Muscle layer of colon (tissue), 2 donors: ENCODE measurements at regions not wholly inside any gene's neighbourhood (a gene's known extent, or its start where the extent isn't known, plus 50 kb on each side); places are given as distances from the start of the nearest gene placed in this dataset.
A peak's percentile ranks its signal among the peaks of the same experiment; 100 is the strongest.
"Not testable (repeated sequence)": the region's sequence is repeated elsewhere in the genome, so short reads cannot be mapped to it uniquely, and the experiment has no call there.

Source experiments
- H3K27ac ChIP-seq: one replicate; pipeline ENCODE4 v1.7.0; 2013; ENCODE audit warnings: low read depth, mild to moderate bottlenecking, low read length, moderate library complexity
- H3K27me3 ChIP-seq, 2 donors: one replicate each; pipeline ENCODE4 v1.7.0; 2013; ENCODE audit warnings: low read length in 2 of 2, mild to moderate bottlenecking in 2 of 2; ENCODE audit not compliant: insufficient read depth in 2 of 2, control insufficient read depth in 1 of 2
- H3K36me3 ChIP-seq: one replicate; pipeline ENCODE4 v1.7.0; 2013; ENCODE audit warnings: mild to moderate bottlenecking, low read length; ENCODE audit not compliant: insufficient read depth
- H3K4me1 ChIP-seq: one replicate; pipeline ENCODE4 v1.7.0; 2013; ENCODE audit warnings: mild to moderate bottlenecking, low read length; ENCODE audit not compliant: insufficient read depth
- H3K4me3 ChIP-seq, 2 donors: one replicate each; pipeline ENCODE4 v1.7.0; 2013; ENCODE audit warnings: low read length in 2 of 2, low read depth in 1 of 2, mild to moderate bottlenecking in 1 of 2, moderate library complexity in 1 of 2
- H3K9ac ChIP-seq: one replicate; pipeline ENCODE4 v1.7.0; 2013; ENCODE audit warnings: low read length
- H3K9me3 ChIP-seq: one replicate; pipeline ENCODE4 v1.7.0; 2013; ENCODE audit warnings: mild to moderate bottlenecking, low read length
- donor health status: abdominal sarcoma.
- donor health status: Adenocarcinoma of cecum.

- Histone ChIP-seq H3K9me3 (no peaks in the 10 kb centered on the region), H3K9ac (no peak overlapping the region), H3K27me3 (no peaks in the 10 kb centered on the region), H3K4me3 (no peak overlapping the region), H3K27ac (no peak overlapping the region), H3K36me3 (no peaks in the 10 kb centered on the region), H3K4me1 (peaks cover 23% of the 10 kb centered on the region)
These were observed 165.1 kb upstream of the SLC24A3 start for GRCh38 chr20:19047040-19047950.

DNA sequence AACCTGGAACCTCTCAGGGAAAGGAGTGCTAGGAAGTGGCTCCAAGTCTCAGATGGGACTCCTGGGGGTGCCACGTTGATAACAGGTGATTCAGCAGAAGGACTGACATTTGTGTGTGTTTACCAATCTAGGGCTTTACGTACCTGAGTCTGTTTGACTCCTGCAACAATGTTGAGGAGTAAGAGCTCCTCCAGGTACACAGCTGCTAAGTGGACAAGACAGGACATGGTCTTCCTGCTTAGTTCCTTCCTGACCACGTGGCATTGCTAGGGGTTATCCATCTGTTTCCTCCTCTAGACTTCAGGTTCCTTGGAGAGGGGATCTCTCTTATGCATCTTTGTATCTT, 164.5 kb upstream of the SLC24A3 start:
- H3K9ac ChIP-seq, result no peak overlapping the region

DNA sequence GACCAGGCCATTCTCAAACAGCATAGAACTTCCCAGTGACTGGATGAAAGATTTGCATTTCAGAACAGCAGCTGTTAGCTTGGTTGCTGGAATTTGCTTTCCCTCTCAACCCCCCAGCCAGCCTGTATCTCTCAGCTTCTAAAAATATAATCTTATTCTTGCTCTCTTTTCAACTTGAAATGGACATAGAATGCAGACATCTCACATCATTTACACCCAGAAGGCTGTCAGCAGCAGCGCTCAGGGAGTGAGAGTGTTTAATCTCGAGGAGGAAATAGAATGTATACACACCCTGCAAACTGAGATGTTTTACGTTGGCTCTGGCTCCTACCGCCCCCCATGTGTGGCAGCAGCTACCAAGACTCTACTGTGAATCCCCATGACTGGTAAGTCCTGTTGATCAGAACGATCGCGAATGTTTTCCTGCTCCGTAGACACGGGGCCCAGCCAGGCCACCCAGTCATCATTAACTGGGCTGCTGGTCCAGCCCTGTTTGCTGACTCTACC, 163.4 kb upstream of the SLC24A3 start:
- Histone ChIP-seq H3K9me3 (no peaks in the 10 kb centered on the region), H3K4me1 (peaks cover 23% of the 10 kb centered on the region), H3K4me3 (peak overlapping the region in 1 of 2 donors; percentile 39)

More for the DNA sequence above, 164.5 kb upstream of the SLC24A3 start:
- H3K27ac ChIP-seq, result no peak overlapping the region
- peaks cover 23% of the 10 kb centered on the region for H3K4me1 ChIP-seq
- H3K27me3 ChIP-seq, result no peaks in the 10 kb centered on the region
- no peaks in the 10 kb centered on the region for H3K36me3 ChIP-seq
- no peak overlapping the region for H3K4me3 ChIP-seq
- H3K9me3 ChIP-seq, result no peaks in the 10 kb centered on the region

DNA sequence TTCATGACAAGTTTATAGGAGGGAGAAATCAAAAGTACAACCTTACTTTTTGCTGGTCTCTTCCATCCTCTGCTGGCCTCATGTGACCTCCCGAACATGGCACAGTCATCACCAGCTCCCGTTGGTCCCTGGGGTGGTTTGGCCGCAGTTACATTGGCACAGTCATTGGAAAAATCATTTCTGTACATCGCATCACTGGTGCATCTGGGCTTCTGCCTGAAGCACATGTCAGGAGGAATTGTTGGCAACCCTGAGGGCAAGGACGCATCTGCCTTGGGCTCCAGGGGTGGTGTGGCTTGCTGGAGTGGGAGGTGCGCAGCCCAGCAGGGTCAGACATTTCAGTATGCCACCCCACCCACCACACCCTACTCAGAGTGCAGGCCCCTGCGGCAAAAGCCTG, 162.9 kb upstream of the SLC24A3 start:
- Histone ChIP-seq H3K27me3 (no peaks in the 10 kb centered on the region), H3K9me3 (no peaks in the 10 kb centered on the region), H3K4me3 (peak overlapping the region in 1 of 2 donors; percentile 39), H3K36me3 (no peaks in the 10 kb centered on the region), H3K9ac (peak overlapping the region; percentile 10), H3K4me1 (peaks cover 23% of the 10 kb centered on the region), H3K27ac (peak overlapping the region; percentile 42)

More for the DNA sequence above, 163.4 kb upstream of the SLC24A3 start:
- Histone ChIP-seq H3K27ac (peak overlapping the region; percentile 74), H3K36me3 (no peaks in the 10 kb centered on the region), H3K27me3 (no peaks in the 10 kb centered on the region), H3K9ac (peak overlapping the region; percentile 10)

DNA sequence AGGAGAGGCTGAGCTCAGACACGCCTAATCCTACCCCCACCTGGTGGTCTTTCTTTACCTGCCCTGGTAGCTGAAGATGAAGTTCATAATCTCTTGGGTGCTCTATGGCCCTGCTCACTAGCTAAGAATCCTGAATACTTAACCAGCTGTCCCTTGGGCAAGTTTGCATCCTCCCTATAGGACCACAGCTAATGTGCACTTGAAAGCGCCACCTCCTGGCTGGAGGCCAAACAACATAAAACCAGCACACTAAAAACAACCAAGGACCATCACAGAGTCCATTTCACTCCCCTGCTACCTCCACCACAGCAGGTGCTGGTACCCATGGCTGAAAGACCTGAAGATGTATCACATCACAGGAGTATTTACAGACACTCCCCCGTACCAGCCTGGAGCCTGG, 155.5 kb upstream of the SLC24A3 start:
- no peaks in the 10 kb centered on the region for H3K9me3 ChIP-seq
- H3K4me1 ChIP-seq, result no peaks in the 10 kb centered on the region
- no peak overlapping the region for H3K27ac ChIP-seq
- H3K4me3 ChIP-seq, result no peak overlapping the region
- H3K9ac ChIP-seq, result no peak overlapping the region
- no peaks in the 10 kb centered on the region for H3K36me3 ChIP-seq
- H3K27me3 ChIP-seq, result no peaks in the 10 kb centered on the region

- not testable (repeated sequence) for H3K9ac ChIP-seq, H3K27ac ChIP-seq, H3K27me3 ChIP-seq, H3K4me1 ChIP-seq, H3K36me3 ChIP-seq, H3K4me3 ChIP-seq, H3K9me3 ChIP-seq
These were observed 147.7 kb upstream of the SLC24A3 start for GRCh38 chr20:19064788-19065187.

GRCh38 chr20:19067986-19068385, 144.5 kb upstream of the SLC24A3 start:
- Histone ChIP-seq H3K27me3 (no peaks in the 10 kb centered on the region), H3K4me3 (no peak overlapping the region), H3K4me1 (no peaks in the 10 kb centered on the region), H3K9ac (no peak overlapping the region), H3K27ac (no peak overlapping the region), H3K36me3 (no peaks in the 10 kb centered on the region), H3K9me3 (no peaks in the 10 kb centered on the region)

DNA sequence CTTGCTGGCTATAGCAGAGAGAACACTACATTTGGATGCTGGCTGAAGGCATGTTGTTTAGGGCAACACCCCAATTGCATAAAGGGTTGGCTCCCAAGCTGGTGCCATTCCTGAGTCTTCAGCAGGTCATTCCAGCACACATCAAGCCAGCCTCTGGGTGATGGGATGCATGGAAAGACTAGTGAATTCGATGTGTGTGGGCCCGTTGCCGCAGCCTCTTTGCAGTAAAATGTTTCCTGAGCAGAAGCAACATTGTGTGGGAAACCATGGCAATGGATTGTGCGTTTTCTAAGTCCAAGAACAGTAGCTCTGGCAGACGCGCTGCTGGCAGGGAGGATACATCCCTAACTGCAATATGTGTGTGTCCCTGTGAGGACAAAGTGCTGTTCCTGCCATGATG, 142.4 kb upstream of the SLC24A3 start:
- H3K36me3 ChIP-seq, result no peaks in the 10 kb centered on the region
- no peaks in the 10 kb centered on the region for H3K27me3 ChIP-seq
- no peak overlapping the region for H3K9ac ChIP-seq
- H3K9me3 ChIP-seq, result no peaks in the 10 kb centered on the region
- no peak overlapping the region for H3K4me3 ChIP-seq
- no peak overlapping the region for H3K27ac ChIP-seq
- H3K4me1 ChIP-seq, result no peaks in the 10 kb centered on the region

GRCh38 chr20:19070681-19071445, 141.6 kb upstream of the SLC24A3 start:
- H3K9me3 ChIP-seq, result no peaks in the 10 kb centered on the region
- no peaks in the 10 kb centered on the region for H3K27me3 ChIP-seq
- no peaks in the 10 kb centered on the region for H3K36me3 ChIP-seq
- no peak overlapping the region for H3K27ac ChIP-seq
- H3K9ac ChIP-seq, result no peak overlapping the region
- H3K4me1 ChIP-seq, result no peaks in the 10 kb centered on the region
- no peak overlapping the region for H3K4me3 ChIP-seq

DNA sequence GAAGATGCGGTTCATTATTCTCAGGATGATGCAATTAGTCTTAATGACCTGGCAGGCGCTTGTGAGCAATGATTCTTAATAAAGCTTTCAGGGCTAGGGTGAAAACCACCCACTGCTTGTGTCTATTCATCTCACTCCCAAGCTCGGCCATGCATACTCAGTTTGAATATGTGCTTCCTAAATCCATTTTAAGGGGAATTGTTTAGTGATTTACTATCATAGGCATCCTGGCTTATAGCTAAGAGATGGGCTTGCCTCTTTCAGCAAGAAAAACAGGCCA, 141.1 kb upstream of the SLC24A3 start:
- H3K36me3 ChIP-seq, result no peaks in the 10 kb centered on the region
- no peaks in the 10 kb centered on the region for H3K9me3 ChIP-seq
- no peaks in the 10 kb centered on the region for H3K27me3 ChIP-seq
- H3K4me3 ChIP-seq, result no peak overlapping the region
- H3K27ac ChIP-seq, result no peak overlapping the region
- no peak overlapping the region for H3K9ac ChIP-seq
- no peaks in the 10 kb centered on the region for H3K4me1 ChIP-seq

GRCh38 chr20:19071902-19072498, 140.4 kb upstream of the SLC24A3 start:
- Histone ChIP-seq H3K36me3 (no peaks in the 10 kb centered on the region), H3K27me3 (no peaks in the 10 kb centered on the region), H3K9ac (no peak overlapping the region), H3K4me1 (no peaks in the 10 kb centered on the region), H3K9me3 (no peaks in the 10 kb centered on the region), H3K4me3 (no peak overlapping the region), H3K27ac (no peak overlapping the region)
